Caco-2 (cell line): ENCODE measurements at regions not wholly inside any gene's neighbourhood (a gene's known extent, or its start where the extent isn't known, plus 50 kb on each side); places are given as distances from the start of the nearest gene placed in this dataset.

Experiments used
- BruUV-seq: library from RNA; stranded (reverse); fragments of 400-500 nt; replicated peaks from 2 replicates; lab custom pipeline; 2021; lab: Mats Ljungman, UMichigan
- CTCF ChIA-PET: fragments of 300-600 bp; sonication (Branson Sonifier 250); formaldehyde crosslinking; loops from one replicate; lab custom pipeline; 2022; ENCODE audit warnings: antibody characterized with exemption; lab: Charles Lee
- POLR2A ChIA-PET: fragments of 300-600 bp; sonication (Branson Sonifier 250); formaldehyde crosslinking; loops from one replicate; lab custom pipeline; 2022; ENCODE audit warnings: antibody characterized with exemption; lab: Charles Lee
- DNase-seq, 2 experiments: peaks; one replicate each; pipeline versions ENCODE4 v3.0.0 to v3.0.0-alpha.2; 2020 to 2022
- H3K27me3 ChIP-seq: replicated peaks from 2 replicates; pipeline ENCODE4 v1.6.0; 2011; ENCODE audit warnings: low read length; ENCODE audit not compliant: control insufficient read depth, insufficient read depth
- H3K36me3 ChIP-seq: 2 replicates; pipeline ENCODE4 v1.5.1; 2011; ENCODE audit warnings: low read length; ENCODE audit not compliant: control insufficient read depth, insufficient read depth
- H3K4me1 ChIP-seq: fragments of 250-450 bp; sonication (Bioruptor Pico); 2 replicates; pipeline ENCODE4 v1.5.1; 2020; ENCODE audit warnings: mild to moderate bottlenecking
- H3K4me3 ChIP-seq: 2 replicates; pipeline ENCODE4 v1.5.1; 2011; ENCODE audit warnings: low read depth, mild to moderate bottlenecking, control low read depth, low read length
- H3K9me3 ChIP-seq: fragments of 250-450 bp; sonication (Bioruptor Pico); 2 replicates; pipeline ENCODE4 v1.5.1; 2020; ENCODE audit warnings: mild to moderate bottlenecking, moderate library complexity
- H3K27ac Mint-ChIP-seq: one replicate; pipeline ENCODE4 v1.8.0; 2022; ENCODE audit warnings: mixed read lengths; ENCODE audit not compliant: unreplicated experiment
- H3K27me3 Mint-ChIP-seq: one replicate; pipeline ENCODE4 v1.8.0; 2022; ENCODE audit warnings: mixed read lengths; ENCODE audit not compliant: insufficient read depth, unreplicated experiment
- H3K36me3 Mint-ChIP-seq: one replicate; pipeline ENCODE4 v1.8.0; 2022; ENCODE audit warnings: mild to moderate bottlenecking, mixed read lengths; ENCODE audit not compliant: insufficient read depth, unreplicated experiment
- H3K4me1 Mint-ChIP-seq: one replicate; pipeline ENCODE4 v1.8.0; 2022; ENCODE audit warnings: low read depth, mixed read lengths; ENCODE audit not compliant: unreplicated experiment
- H3K4me3 Mint-ChIP-seq: one replicate; pipeline ENCODE4 v1.8.0; 2022; ENCODE audit warnings: mild to moderate bottlenecking, moderate library complexity, mixed read lengths; ENCODE audit not compliant: unreplicated experiment
- H3K9me3 Mint-ChIP-seq: one replicate; pipeline ENCODE4 v1.8.0; 2022; ENCODE audit warnings: mixed read lengths; ENCODE audit not compliant: unreplicated experiment
- CTCF ChIP-seq, 2 experiments: fragments of 200-600 bp in 1 of 2; IDR thresholded peaks; 1 replicate in 1 of 2; 2 replicates in 1 of 2; pipeline versions ENCODE4 v1.5.1 to v1.8.0; 2011 to 2022; ENCODE audit warnings: antibody characterized with exemption in 1 of 2, control low read depth in 1 of 2, inconsistent platforms in 1 of 2, low read depth in 1 of 2, low read length in 1 of 2, mild to moderate bottlenecking in 1 of 2, moderate library complexity in 1 of 2; ENCODE audit not compliant: insufficient read depth in 1 of 2, severe bottlenecking in 1 of 2, unreplicated experiment in 1 of 2
- intact Hi-C: fragments of 100-400 bp; cut with micrococcal nuclease; formaldehyde crosslinking; loops from one replicate; pipeline ENCODE4 v1.10.0; 2022; ENCODE audit not compliant: unreplicated experiment

GRCh38 chr2:81181845-81182244 is 877.3 kb upstream of the LRRTM1 start:
- H3K27ac Mint-ChIP-seq, result no peak overlapping the region
- ChIA-PET CTCF (no interaction called here), POLR2A (no interaction called here)
- no peak for TF ChIP-seq CTCF (IDR thresholded peaks at IDR 0.05; ENCODE audit: insufficient read depth in 1 of 2, low read depth in 1 of 2, low read length in 1 of 2, severe bottlenecking in 1 of 2, unreplicated experiment in 1 of 2)
- Histone ChIP-seq H3K9me3 (no peaks in the 10 kb centered on the region), H3K4me1 (no peaks in the 10 kb centered on the region), H3K36me3 (no peaks in the 10 kb centered on the region), H3K27me3 (no peaks in the 10 kb centered on the region), H3K4me3 (no peak overlapping the region)
- no peak overlapping the region for H3K4me3 Mint-ChIP-seq
- DNase-seq, result no peak
- no peaks in the 10 kb centered on the region for H3K9me3 Mint-ChIP-seq
- no peaks in the 10 kb centered on the region for H3K4me1 Mint-ChIP-seq
- no peaks in the 10 kb centered on the region for H3K27me3 Mint-ChIP-seq
- BruUV-seq, result no TSS peak
- no peaks in the 10 kb centered on the region for H3K36me3 Mint-ChIP-seq
- intact Hi-C loops, result no loop called here

GRCh38 chr2:81171447-81171846 is 866.9 kb upstream of the LRRTM1 start:
- no peaks in the 10 kb centered on the region for H3K4me1 ChIP-seq
- no peaks in the 10 kb centered on the region for H3K36me3 Mint-ChIP-seq
- no peaks in the 10 kb centered on the region for H3K9me3 ChIP-seq
- intact Hi-C loops, result no loop called here
- peaks cover 7% of the 10 kb centered on the region for H3K27me3 Mint-ChIP-seq
- CTCF ChIA-PET, result no interaction called here
- H3K4me1 Mint-ChIP-seq, result no peaks in the 10 kb centered on the region
- BruUV-seq, result no TSS peak
- no peak for TF ChIP-seq CTCF (IDR thresholded peaks at IDR 0.05; ENCODE audit: insufficient read depth in 1 of 2, low read depth in 1 of 2, low read length in 1 of 2, severe bottlenecking in 1 of 2, unreplicated experiment in 1 of 2)
- no peaks in the 10 kb centered on the region for H3K27me3 ChIP-seq
- POLR2A ChIA-PET, result no interaction called here
- no peak for DNase-seq
- H3K9me3 Mint-ChIP-seq, result no peaks in the 10 kb centered on the region
- no peak overlapping the region for H3K27ac Mint-ChIP-seq
- no peak overlapping the region for H3K4me3 Mint-ChIP-seq
- H3K4me3 ChIP-seq, result no peak overlapping the region
- no peaks in the 10 kb centered on the region for H3K36me3 ChIP-seq

GRCh38 chr2:81163583-81163982 is 859.0 kb upstream of the LRRTM1 start:
- ChIA-PET CTCF (no interaction called here), POLR2A (no interaction called here)
- H3K27ac Mint-ChIP-seq, result no peak overlapping the region
- no peak overlapping the region for H3K4me3 ChIP-seq
- intact Hi-C loops, result no loop called here
- no peaks in the 10 kb centered on the region; the same call in 1 of the 2 replicates for H3K27me3 ChIP-seq
- TF ChIP-seq CTCF (IDR thresholded peaks at IDR 0.05; ENCODE audit: insufficient read depth in 1 of 2, low read depth in 1 of 2, low read length in 1 of 2, severe bottlenecking in 1 of 2, unreplicated experiment in 1 of 2), result no peak
- H3K4me1 ChIP-seq, result no peaks in the 10 kb centered on the region
- H3K9me3 Mint-ChIP-seq, result no peaks in the 10 kb centered on the region
- BruUV-seq, result no TSS peak
- no peaks in the 10 kb centered on the region for H3K9me3 ChIP-seq
- H3K36me3 Mint-ChIP-seq, result no peaks in the 10 kb centered on the region
- no peaks in the 10 kb centered on the region for H3K4me1 Mint-ChIP-seq
- H3K36me3 ChIP-seq, result no peaks in the 10 kb centered on the region
- H3K27me3 Mint-ChIP-seq, result no peaks in the 10 kb centered on the region
- no peak for DNase-seq
- H3K4me3 Mint-ChIP-seq, result no peak overlapping the region
